Parathyroid adenoma (tissue), 2 donors: ENCODE measurements at regions not wholly inside any gene's neighbourhood (a gene's known extent, or its start where the extent isn't known, plus 50 kb on each side); places are given as distances from the start of the nearest gene placed in this dataset.

ENCODE experiments used
- H2AFZ ChIP-seq: fragments of 300-600 bp; sonication (generic); one replicate; pipeline ENCODE4 v1.7.0; 2017; ENCODE audit warnings: antibody characterized with exemption, mild to moderate bottlenecking
- H3K27ac ChIP-seq: fragments of 300-600 bp; sonication (generic); one replicate; pipeline ENCODE4 v1.7.0; 2017
- H3K27me3 ChIP-seq: fragments of 300-600 bp; sonication (generic); one replicate; pipeline ENCODE4 v1.7.0; 2017; ENCODE audit warnings: low read length; ENCODE audit not compliant: control insufficient read depth, insufficient read depth
- H3K36me3 ChIP-seq: fragments of 300-600 bp; sonication (generic); one replicate; pipeline ENCODE4 v1.7.0; 2017; ENCODE audit warnings: low read length; ENCODE audit not compliant: control insufficient read depth, insufficient read depth
- H3K4me1 ChIP-seq: fragments of 300-600 bp; sonication (generic); one replicate; pipeline ENCODE4 v1.7.0; 2017; ENCODE audit warnings: control low read depth
- H3K4me2 ChIP-seq: fragments of 300-600 bp; sonication (generic); one replicate; pipeline ENCODE4 v1.7.0; 2017; ENCODE audit warnings: low read length
- H3K4me3 ChIP-seq: fragments of 300-600 bp; sonication (generic); one replicate; pipeline ENCODE4 v1.7.0; 2017; ENCODE audit warnings: low read depth, low read length
- H3K79me2 ChIP-seq: fragments of 300-600 bp; sonication (generic); one replicate; pipeline ENCODE4 v1.7.0; 2017; ENCODE audit warnings: control low read depth
- H3K9ac ChIP-seq: fragments of 300-600 bp; sonication (generic); one replicate; pipeline ENCODE4 v1.7.0; 2017; ENCODE audit warnings: mild to moderate bottlenecking
- H3K9me3 ChIP-seq: fragments of 300-600 bp; sonication (generic); one replicate; pipeline ENCODE4 v1.7.0; 2017; ENCODE audit warnings: low read length; ENCODE audit not compliant: control insufficient read depth
- TF ChIP-seq, protein P1 (sequence below): fragments of 300-600 bp; sonication (generic); IDR thresholded peaks from one replicate; pipeline ENCODE4 v1.7.0; 2017; ENCODE audit warnings: antibody characterized with exemption, mild to moderate bottlenecking
- donor health status: primary hyperparathyroidism.

DNA sequence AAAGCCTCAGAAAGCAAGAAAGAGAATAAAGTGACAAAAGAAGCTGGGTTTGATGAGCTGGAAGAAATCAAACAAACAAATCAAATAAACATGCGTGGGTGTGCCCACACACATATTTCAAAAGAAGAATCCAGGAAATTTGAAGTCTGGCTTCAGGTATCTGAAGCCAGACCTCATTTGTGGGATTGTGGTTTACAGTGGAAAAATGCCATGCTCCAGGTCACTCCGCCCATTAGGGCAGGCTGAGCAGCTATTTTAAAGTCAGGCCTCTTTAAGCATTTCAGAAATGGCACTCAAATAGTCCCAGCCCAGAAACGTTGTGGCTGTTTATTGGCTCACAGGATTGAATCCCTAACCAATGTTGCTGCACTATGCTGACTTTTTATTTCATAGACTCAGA lies 226.1 kb upstream of the F9 start:
- Histone ChIP-seq H3K36me3 (no peaks in the 10 kb centered on the region), H3K4me2 (no peak overlapping the region), H3K27ac (no peak overlapping the region), H3K79me2 (no peaks in the 10 kb centered on the region), H2AFZ (no peak overlapping the region), H3K9me3 (no peaks in the 10 kb centered on the region), H3K27me3 (no peaks in the 10 kb centered on the region), H3K9ac (no peak overlapping the region), H3K4me1 (no peaks in the 10 kb centered on the region), H3K4me3 (no peak overlapping the region)
- TF ChIP-seq, protein P1, sequence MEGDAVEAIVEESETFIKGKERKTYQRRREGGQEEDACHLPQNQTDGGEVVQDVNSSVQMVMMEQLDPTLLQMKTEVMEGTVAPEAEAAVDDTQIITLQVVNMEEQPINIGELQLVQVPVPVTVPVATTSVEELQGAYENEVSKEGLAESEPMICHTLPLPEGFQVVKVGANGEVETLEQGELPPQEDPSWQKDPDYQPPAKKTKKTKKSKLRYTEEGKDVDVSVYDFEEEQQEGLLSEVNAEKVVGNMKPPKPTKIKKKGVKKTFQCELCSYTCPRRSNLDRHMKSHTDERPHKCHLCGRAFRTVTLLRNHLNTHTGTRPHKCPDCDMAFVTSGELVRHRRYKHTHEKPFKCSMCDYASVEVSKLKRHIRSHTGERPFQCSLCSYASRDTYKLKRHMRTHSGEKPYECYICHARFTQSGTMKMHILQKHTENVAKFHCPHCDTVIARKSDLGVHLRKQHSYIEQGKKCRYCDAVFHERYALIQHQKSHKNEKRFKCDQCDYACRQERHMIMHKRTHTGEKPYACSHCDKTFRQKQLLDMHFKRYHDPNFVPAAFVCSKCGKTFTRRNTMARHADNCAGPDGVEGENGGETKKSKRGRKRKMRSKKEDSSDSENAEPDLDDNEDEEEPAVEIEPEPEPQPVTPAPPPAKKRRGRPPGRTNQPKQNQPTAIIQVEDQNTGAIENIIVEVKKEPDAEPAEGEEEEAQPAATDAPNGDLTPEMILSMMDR: no peak

DNA sequence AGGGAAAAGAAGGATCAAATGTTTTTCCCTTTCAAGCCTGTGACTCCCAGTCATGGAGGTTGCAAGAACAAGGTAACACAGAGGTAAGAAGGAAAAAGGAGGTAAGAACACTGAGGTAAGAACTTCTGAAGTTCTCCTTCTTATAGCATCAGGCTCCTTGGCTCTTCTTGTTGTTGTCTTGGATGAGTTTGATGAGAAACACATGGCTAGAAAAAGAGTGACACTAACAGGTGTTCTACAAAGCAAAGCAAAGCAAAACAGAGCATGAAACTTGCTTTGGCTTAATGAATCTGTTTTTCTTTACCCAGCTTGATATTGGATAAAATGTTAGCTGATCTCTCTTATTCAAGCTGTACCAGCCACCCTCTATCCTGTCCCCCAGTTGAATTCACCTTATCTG lies 231.2 kb upstream of the F9 start:
- H3K27me3 ChIP-seq: no peaks in the 10 kb centered on the region
- H3K9ac ChIP-seq: no peak overlapping the region
- no peak overlapping the region for H2AFZ ChIP-seq
- no peaks in the 10 kb centered on the region for H3K9me3 ChIP-seq
- H3K4me1 ChIP-seq: no peaks in the 10 kb centered on the region
- TF ChIP-seq, protein P1: no peak
- no peak overlapping the region for H3K4me2 ChIP-seq
- H3K27ac ChIP-seq: no peak overlapping the region
- H3K79me2 ChIP-seq: no peaks in the 10 kb centered on the region
- no peak overlapping the region for H3K4me3 ChIP-seq
- no peaks in the 10 kb centered on the region for H3K36me3 ChIP-seq

- Histone ChIP-seq H3K4me2 (no peak overlapping the region), H3K9me3 (no peaks in the 10 kb centered on the region), H3K79me2 (no peaks in the 10 kb centered on the region), H3K36me3 (no peaks in the 10 kb centered on the region), H3K9ac (no peak overlapping the region), H3K4me1 (no peaks in the 10 kb centered on the region), H3K4me3 (no peak overlapping the region), H2AFZ (no peak overlapping the region), H3K27me3 (no peaks in the 10 kb centered on the region), H3K27ac (no peak overlapping the region)
- TF ChIP-seq, protein P1: no peak
These were observed 232.1 kb upstream of the F9 start for GRCh38 chrX:139298437-139298836.

DNA sequence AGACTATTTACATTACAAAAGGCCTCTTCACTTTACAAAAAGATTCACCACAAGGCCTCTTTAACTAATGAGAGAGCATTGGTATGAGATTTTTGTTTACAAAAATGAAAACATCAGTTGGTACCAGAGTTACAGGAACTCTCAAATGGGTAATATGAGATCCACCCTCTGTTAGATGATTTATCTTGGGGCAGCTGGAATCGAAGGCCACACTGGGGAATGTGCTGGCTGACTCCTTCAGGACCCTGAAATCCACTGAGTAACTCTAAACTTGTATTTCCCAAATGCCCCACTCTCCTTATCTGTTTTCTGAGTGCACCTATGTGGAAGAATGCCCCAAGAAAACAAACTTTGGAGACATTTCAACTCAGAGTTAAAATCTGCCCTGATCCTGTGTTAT lies 232.9 kb upstream of the F9 start:
- no peak overlapping the region for H2AFZ ChIP-seq
- no peak overlapping the region for H3K4me2 ChIP-seq
- TF ChIP-seq, protein P1: no peak
- H3K79me2 ChIP-seq: no peaks in the 10 kb centered on the region
- no peaks in the 10 kb centered on the region for H3K27me3 ChIP-seq
- no peak overlapping the region for H3K4me3 ChIP-seq
- H3K27ac ChIP-seq: no peak overlapping the region
- no peak overlapping the region for H3K9ac ChIP-seq
- H3K9me3 ChIP-seq: no peaks in the 10 kb centered on the region
- no peaks in the 10 kb centered on the region for H3K36me3 ChIP-seq
- no peaks in the 10 kb centered on the region for H3K4me1 ChIP-seq

- H3K9ac ChIP-seq: no peak overlapping the region
- no peaks in the 10 kb centered on the region for H3K9me3 ChIP-seq
- H3K4me2 ChIP-seq: no peak overlapping the region
- no peaks in the 10 kb centered on the region for H3K4me1 ChIP-seq
- H3K4me3 ChIP-seq: no peak overlapping the region
- H2AFZ ChIP-seq: no peak overlapping the region
- H3K79me2 ChIP-seq: no peaks in the 10 kb centered on the region
- no peaks in the 10 kb centered on the region for H3K27me3 ChIP-seq
- no peaks in the 10 kb centered on the region for H3K36me3 ChIP-seq
- TF ChIP-seq, protein P1: no peak
- no peak overlapping the region for H3K27ac ChIP-seq
These were observed 236.5 kb upstream of the F9 start for GRCh38 chrX:139293991-139294390.
